ENCODE measurements at regions not wholly inside any gene's neighbourhood (a gene's known extent, or its start where the extent isn't known, plus 50 kb on each side); places are given as distances from the start of the nearest gene placed in this dataset.

GRCh38 chr10:47090903-47091302 is 179.7 kb downstream of the PTPN20 start:
- no peak for TF ChIP-seq RAD21 (conservative IDR thresholded peaks at IDR 0.05)
- TF ChIP-seq CTCF (IDR thresholded peaks at IDR 0.05; ENCODE audit: poor library complexity, severe bottlenecking): no peak
- no peak for TF ChIP-seq EP300 (conservative IDR thresholded peaks at IDR 0.05; ENCODE audit: poor library complexity, severe bottlenecking)
- no peak for TF ChIP-seq POLR2AphosphoS5 (IDR thresholded peaks at IDR 0.05)
- TF ChIP-seq REST (IDR thresholded peaks at IDR 0.05; ENCODE audit: borderline replicate concordance): no peak
- no peak for TF ChIP-seq EZH2 (IDR thresholded peaks at IDR 0.05; ENCODE audit: borderline replicate concordance, insufficient read depth, low read length, poor library complexity, severe bottlenecking)
- no peak for TF ChIP-seq MXI1 (conservative IDR thresholded peaks at IDR 0.05; ENCODE audit: poor library complexity, severe bottlenecking)
- no peak for TF ChIP-seq SMC3 (conservative IDR thresholded peaks at IDR 0.05; ENCODE audit: poor library complexity)

Measured in neural cell (in vitro differentiated cells).